ELR (cell line): ENCODE measurements at regions not wholly inside any gene's neighbourhood (a gene's known extent, or its start where the extent isn't known, plus 50 kb on each side); places are given as distances from the start of the nearest gene placed in this dataset.

Experiments used
- DNase-seq: peaks from one replicate; pipeline ENCODE4 v3.0.0-alpha.2; 2015; ENCODE audit warnings: low read depth

DNA sequence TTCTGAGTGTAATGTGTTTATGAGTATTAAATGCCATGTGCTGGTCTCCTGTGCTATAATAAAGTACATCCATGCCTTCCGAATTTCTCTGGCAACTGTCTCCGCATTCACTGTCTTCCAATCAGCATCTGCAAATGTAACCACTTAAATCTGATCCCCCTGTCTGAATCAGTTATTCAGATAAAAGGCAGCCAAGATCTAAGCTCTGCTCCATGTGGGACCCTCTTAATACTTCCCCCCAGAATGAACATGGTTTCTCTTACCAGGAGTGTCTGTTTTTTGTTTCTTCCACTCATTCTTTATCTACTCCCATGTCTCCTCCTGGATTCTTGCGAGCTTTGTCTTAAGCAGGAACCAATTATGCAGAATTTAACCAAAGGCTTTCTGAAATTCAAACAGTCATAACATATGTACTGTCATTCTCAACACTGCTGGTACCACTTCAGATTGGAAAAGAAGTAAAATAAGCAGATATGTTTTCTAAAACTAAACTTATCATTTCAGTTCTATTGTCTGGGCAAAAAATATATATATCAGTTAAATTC, 996.7 kb upstream of the FLRT2 start:
- no peak for DNase-seq

DNA sequence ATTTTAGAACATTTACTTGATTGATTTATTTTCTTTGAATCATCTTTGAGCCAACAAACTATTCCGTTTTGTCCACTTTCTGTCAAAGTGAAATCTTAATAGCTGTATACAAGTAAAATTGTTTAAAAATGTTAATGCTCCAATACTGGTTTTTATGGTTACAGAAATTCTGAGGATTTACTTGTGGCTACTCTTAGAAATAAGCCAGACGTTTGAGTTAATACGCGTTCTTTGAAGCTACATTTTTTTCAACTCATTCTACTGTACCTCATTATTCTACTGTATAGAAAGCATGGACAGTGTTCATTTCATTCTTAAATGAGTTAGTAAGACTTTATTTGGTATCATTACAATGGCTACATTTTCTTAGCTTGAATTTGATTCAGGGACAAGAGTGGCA, 996.2 kb upstream of the FLRT2 start:
- no peak for DNase-seq

DNA sequence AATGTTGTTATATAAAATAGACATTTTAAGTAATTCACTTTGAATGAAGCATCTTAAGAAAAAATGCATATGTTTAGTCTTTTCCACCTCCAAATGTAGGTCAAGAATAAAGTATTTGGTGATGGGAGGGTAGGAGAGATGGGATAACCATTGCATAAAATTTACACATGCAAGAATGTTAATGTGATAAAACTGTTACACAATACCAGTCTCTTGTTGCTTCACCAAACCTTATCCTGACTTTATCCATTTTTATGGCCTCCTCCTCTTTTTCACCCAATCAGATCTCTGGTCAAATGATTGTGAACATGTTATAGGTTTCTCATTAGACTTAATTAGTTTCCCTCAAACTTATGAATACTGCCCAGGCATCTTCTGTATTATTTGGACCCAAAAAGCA, 994.5 kb upstream of the FLRT2 start:
- no peak for DNase-seq

DNA sequence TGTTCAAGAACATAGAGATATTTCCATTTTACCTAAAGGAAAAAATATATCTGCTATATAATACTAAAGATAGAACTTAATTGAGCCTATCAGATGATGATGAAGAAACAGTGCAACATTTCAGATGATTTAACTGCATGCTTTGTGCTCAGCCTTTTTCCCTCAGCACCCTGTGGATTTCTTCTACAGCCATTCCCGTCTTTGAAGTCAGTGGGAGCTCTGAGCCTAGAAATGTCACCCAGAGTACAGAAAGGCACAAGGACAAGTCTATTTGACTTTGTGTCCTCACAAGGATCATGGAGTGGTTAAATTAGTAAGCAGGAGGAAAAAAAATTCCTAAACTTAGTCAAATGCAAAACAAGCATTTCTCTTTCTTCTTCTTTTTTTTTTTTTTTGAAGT, 994.0 kb upstream of the FLRT2 start:
- DNase-seq, result no peak

DNA sequence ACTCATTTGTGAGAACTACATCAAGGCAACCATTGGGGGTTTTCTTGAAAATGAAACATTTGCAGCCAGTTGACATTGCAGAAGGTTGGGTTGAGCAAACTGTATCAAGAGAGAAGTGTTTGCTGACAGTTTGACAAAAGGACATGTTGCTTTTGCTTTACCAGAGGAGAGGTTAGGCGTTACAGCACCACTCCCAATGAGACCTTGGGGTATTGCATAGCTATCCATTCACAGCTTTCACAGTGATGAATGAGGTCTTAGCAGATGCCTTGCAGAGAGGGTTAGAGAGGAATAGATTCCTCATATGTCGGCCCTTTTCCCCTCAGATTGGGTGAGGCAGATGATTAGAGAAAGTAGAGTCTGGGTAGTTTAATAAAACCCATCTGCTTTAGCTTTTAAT, 988.9 kb upstream of the FLRT2 start:
- no peak for DNase-seq

DNA sequence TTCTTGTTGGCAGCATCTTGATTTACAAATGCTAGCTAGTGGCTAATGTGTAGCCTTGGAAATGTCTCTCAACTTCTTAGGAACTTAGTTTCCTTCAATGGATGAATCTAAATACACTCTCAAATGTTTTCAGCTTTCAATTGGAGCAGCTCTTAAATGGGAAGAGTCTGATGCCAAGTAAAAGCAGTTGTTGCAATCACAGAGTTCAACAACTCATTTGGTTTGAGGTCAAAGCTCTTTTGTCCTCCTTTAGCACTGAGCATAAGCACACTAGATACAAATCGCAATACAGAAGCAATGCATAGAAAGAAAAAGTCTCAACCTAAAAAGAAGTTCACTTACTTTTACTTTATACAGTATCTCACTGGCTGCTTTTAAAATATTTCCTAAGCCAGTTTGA, 986.1 kb upstream of the FLRT2 start:
- no peak for DNase-seq

DNA sequence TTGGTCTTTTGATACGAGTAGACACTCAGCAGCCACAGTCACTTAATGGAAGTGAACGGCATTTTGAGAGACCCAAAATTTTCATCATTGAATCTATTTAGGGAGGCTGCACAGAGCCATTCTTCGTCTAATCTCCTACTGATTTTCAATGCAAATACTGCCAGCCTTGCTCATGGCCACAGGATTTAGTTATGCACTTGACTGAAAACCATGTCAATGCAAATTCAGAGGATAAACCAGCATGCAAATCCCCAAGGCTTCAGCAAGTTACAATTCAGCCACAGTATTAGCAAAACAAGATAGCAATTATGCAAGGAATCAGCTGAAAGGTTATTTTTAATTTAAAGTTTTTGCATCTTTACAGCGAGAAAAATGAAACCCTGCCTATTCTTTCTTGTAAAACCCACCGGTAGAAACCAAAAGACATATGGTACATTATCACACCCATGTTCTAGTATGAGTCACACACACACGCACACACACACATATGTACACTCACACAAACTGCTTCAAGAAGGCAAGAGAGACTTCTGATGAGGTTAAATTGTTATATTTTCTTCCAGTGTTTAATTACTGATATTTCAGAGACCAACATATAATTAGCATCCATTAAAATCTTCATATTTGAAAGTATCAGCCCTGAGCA, 985.3 kb upstream of the FLRT2 start:
- no peak for DNase-seq

DNA sequence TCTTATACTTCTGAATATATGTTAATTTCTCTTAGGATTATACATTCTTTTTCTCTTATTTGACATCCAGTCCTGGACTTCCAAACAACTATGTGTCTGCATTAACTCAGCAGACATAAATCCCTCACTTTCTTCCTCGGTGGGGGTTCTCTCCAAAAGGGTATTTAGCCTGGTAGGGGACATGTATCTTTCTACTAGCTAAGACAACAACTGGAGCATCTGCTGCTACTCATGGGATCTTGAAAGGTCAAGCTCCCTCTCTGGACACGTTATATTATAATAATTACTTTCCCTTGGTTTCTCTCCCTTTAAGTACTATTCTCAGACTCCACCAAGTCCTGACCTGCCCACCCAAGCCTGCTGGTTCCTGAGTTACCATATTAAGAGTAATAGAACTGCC, 983.7 kb upstream of the FLRT2 start:
- DNase-seq, result no peak

DNA sequence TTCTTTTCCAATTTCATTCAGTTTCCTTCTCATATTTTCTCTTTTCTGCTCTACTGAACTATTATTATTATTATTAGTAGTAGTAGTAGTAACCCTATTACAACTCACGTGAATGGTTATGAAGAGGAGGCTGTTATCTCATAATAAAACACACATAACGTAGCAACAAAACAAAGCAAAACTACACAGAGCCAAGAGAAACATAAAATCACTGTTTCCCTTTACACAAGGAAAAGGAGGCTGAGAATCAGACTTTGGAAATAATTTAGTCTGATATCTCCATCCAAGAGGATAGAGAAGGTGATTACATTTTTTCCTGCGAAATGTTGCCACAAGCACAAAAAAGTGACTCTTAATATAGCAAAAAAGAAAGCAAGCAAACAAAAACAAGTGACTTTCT, 975.8 kb upstream of the FLRT2 start:
- DNase-seq, result no peak

DNA sequence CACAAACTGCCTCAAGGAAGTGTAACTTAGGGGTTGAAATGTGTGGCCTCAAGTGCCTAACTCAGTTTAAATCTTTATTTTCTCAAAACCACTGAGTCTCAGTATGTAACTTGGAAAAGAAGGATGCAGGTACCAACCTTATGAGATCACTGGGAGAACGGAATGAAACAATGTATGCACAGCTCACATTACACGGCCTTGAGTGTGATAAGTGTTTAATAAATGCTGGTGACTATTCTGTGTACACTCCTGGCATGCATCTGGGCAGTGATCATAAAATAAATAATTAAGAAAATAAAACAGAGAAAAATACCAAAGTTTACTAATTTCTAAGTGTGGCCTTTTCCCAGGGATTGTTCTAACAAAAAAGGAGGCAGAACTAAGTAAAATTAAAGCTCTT, 974.5 kb upstream of the FLRT2 start:
- DNase-seq, result no peak

DNA sequence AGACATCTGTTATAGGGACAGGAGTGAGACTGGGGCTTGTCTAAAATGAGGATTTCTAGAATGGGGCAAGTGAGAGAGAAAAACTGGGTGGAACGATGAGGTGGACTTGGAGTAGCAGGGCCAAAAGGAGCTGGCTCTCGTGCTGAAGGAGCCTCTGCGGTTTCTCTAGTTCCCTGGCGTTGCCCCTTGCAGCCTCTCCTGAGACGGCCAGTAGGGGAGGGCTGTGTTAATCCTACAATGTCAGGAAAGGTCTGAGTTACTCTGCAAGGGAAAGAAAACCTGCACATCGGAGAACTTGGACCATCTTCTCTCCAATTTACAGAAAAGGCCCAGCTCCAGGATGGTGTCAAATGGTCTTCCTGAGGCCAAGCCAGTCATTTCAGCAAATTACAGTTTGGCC, 963.8 kb upstream of the FLRT2 start:
- DNase-seq, result no peak

DNA sequence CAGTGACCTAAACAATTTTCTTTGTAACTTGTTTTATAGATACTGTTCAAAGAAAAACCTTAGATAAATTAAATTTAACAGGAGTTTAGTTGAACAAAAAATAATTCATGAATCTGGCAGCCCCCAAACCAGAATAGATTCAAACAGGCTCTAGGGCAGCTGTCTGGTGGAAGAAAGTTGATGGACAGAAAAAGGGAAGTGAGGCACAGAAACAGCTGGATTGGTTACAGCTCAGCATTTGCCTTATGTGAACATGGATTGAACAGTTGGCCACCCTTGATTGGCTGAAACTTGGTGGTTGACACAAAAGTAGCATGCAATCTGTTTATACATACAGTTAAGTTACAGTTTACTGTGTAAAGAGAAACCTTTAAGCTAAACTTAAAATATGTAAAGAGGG, 954.3 kb upstream of the FLRT2 start:
- DNase-seq, result no peak

DNA sequence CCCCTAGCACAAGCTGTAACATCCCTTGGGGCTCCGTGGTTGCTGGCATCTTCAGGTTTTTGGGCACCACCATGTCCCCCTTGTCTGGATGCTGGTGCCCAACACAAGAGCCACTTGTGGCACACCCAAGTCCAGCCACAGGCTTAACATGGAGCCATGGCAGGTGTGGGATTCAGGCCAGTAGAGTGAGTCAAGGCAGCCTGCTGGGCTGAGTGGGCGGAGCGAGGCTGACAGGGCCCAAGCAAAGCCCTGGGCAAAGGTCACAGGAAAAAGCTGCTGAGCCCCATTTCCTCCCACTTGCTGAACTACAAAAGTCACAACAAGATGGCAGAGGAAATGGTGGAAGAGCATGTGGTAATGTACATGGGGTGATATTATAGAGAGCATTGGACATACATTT, 950.7 kb upstream of the FLRT2 start:
- no peak for DNase-seq

DNA sequence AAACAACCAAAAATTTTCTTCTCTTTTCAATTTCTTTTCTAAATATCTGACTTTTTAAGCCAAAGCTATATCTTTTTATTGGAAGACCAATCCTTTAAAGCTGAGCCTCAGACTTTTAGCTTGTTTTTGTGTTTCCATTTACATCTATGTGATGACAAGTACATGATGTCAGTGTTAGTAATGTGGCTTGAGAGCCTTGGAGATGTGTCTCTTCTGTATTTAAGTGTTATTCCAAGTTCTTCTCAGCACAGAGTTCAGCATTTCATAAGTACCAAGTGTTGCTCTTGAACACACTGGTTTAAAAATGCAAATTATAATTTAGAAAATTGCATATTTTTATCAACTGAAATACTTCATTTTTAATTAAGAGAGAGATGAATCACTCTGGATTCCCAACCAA, 948.9 kb upstream of the FLRT2 start:
- no peak for DNase-seq

DNA sequence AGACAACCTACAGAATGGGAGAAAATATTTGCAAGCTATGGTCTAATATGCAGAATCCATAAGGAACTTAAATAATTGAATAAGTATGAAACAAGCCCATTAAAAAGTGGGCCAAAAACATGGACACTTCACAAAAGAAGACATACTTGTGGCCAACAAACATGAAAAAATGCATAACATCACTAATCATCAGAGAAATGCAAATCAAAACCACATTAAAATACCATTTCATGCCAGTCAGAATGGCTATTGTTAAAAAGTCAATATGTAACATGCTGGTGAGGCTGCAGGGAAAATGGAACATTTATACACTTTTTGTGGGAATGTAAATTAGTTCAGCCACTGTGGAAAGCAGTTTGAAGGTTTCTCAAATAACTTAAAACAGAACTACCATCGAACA, 945.4 kb upstream of the FLRT2 start:
- DNase-seq, result no peak

DNA sequence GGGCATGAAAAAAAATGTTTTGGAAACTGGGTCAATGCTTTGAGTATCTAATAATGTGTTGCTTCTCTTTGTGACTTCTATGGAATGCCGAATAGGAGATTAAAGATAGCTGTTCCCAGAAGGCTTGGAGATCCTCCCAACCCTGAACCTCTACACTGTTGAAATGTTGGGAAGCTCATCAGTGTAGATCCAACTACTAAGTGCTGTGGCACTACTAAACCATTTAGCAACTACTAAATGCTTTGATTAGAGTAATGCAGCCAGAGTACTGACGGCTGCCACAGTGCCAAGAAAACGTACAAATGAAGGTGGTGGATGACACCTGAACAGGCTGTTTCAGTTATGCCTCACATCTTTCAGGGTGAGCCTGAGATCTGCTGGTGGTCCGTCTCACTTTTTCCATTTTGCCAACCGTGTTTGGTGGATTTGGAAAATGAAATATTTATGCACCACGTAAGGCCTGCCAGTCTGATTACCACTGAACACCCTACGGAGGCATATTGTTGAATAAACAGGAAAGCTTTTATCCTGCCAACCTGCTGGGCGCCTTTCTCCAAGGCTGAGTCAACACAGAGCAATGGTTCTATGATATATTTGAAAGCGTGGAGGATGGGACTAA, 938.0 kb upstream of the FLRT2 start:
- no peak for DNase-seq

DNA sequence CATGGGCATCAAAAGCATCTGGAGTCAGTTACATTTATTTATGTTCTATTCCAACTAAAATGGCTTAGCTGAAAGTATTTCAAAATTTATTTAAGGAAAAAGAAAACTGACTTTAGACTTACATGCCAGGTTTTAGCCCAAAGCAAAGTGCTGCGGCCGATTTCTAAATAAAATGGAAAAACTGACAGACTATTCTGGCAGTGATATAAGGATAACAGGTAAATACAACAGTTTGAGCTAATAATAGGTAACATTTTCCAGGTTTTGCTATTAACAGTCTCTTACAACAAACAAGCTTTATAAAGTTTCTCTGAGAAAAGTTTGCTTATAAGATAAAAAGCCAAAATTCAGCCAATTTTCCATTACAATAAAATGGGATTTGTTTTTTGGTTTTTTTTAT, 937.2 kb upstream of the FLRT2 start:
- no peak for DNase-seq

DNA sequence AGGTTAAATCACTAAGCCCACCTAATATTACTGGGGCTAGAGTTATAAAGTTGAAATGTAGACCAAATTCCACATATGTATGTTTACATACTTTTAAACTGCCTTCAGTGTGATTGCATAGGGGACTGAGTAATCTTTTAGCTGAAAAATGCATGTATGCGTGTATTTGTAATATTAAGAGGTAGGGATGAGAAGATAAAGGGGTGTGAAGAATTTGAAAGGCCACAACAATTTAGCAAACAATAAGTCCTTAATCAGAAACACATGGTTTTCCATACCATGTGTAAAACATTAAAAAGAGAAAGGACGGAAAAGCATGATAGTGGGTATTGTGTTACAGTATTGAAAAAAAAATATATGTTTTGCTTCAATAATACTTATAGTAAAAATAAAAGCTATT, 919.9 kb upstream of the FLRT2 start:
- DNase-seq, result no peak

DNA sequence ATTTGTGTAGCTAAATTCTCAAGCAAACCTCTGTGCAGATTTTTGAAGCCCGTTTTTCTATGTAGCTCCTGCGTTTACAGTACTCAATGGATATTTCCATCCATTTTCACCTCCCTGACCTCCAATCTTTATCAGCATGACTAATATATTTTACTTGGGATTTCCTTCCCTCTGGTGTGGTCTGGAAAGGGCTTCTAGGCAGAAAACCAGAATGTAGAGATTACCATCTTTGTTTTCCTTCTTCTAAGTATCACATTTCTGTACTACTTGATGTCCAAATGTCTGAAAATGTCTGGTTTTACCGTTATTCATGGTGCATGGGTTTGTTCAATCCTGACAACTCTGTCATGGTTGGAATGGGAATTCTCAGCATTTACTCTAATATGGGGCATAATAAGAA, 907.6 kb upstream of the FLRT2 start:
- DNase-seq, result no peak

DNA sequence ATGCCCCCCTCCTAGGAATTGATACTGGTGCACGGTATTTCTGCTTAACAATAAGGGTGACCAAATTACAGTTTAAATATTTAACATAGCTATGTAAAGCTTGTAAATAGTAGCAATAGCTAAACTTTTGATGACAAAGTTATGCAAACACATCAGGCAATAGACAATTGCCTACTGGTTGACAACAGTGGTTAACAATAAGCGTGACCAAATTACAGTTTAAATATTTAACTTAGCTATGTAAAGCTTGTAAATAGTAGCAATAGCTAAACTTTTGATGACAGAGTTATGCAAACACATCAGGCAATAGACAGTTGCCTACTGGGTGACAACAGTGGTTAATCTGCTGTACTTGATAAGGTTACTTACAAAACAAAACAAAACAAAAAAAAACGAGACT, 886.5 kb upstream of the FLRT2 start:
- DNase-seq, result no peak

DNA sequence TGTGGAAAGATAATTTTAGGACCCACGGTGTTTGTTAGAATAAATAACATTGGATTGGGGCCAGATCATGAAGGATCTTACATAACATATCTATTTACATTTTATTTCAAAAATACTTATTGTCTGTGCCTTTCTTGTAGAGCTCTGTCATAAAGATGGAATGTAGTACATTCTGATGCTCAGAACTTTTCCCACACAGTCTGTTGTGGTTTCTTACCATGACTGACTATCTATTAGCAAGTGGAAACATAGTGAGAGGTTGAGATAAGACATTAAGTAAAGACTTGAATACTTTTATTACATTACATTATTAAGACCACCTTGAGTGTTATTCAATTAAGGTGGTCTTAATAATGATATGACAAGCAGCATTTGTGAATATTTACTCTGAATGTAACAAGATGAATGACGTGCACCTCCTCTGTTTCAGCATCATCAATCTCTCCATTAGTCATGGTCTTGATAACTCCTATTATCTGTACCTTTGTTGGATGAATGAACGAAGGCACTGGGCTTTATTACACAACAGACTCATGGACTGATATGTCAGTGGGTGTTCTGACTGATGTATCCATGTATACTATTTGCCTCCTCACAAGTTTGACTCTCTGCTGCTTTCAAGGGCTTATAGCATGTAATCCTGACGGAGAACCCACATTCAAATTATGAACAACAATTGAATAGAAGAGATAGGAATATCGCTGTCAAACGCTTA, 883.0 kb upstream of the FLRT2 start:
- DNase-seq, result peak; percentile 10

DNA sequence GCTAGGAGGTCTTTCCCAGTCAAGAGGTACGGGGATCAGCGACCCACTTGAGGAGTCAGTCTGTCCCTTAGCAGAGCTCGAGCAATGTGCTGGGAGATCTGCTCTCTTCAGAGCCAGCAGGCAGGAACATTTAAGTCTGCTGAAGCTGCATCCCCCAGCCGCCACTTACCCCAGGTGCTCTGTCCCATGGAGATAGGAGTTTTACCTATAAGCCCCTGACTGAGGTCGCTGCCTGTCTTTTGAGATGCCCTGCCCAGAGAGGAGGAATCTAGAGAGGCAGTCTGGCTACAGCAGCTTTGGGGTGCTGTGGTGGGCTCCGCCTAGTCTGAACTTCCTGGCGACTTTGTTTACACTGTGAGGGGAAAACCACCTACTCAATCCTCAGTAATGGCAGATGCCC, 874.9 kb upstream of the FLRT2 start:
- no peak for DNase-seq

DNA sequence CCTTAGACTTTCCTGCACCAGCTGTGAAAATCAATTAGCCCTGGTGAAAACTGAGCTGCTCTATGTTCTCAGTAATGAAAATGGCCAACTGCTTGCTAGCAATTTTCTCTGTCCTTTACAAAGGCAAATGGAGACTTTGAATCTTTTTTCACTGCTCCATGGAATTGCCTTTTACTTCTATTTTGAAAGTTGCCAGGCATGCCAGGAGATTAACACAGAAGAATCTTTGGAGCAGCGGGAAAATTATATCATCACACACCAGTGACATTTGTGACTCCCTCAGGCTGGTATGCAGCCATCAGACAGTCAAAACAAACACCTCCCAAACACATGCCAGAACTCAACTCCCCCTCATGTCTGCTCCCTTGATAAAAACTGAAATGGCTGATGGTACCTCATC, 872.0 kb upstream of the FLRT2 start:
- no peak for DNase-seq

DNA sequence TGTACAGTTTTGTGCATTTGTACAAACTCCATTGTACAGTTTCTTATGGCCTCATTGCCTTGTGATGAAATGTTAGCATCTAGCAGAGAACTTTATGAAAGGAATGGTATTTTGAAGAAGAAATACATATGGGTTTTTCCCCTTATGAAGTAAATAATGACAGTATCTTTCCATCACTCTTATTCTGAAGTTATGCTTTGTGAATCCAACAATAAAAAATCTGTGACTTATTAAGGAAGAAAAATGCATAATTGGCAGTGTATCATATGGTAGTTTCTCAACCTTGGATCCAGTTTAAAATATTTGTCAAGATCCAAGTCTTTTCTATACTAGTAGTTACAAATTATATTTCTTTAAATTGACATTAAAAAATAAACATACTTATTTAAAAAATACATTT, 859.1 kb upstream of the FLRT2 start:
- no peak for DNase-seq
